ENCODE measurements at regions not wholly inside any gene's neighbourhood (a gene's known extent, or its start where the extent isn't known, plus 50 kb on each side); places are given as distances from the start of the nearest gene placed in this dataset.

DNA sequence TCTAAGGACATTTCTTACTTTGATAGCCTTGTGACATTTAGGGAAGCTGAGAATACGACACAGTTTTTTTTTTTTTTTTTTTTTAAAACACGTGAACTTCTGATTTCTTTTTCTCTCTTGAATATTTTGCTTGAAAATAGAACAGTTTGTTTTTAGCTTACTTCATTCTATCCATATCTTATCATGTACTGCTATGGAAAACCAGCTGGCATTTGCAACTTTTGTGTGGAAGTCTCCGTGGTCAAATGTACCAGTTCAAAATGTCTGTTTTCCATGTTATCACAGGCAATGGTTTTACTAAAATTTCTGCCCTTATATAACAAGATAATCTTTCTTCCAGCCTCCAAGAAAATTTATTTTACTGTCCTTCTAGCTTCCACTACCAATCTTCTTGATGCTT is 821.6 kb downstream of the DNAJB9 start:
- no peak overlapping the region for H3K4me2 ChIP-seq (ENCODE audit: low read depth, low read length)
- no peak overlapping the region for H3K23ac ChIP-seq (ENCODE audit: low read depth, low read length)
- H3K36me3 ChIP-seq (ENCODE audit: control insufficient read depth, insufficient read depth, low read length): no peaks in the 10 kb centered on the region
- H3K56ac ChIP-seq (ENCODE audit: extremely low read depth, insufficient read depth, low read length): no peak overlapping the region
- H2BK120ac ChIP-seq (ENCODE audit: low read depth, low read length): no peak overlapping the region
- WGBS, 2 experiments (ENCODE audit: extremely low coverage in 2 of 2, insufficient read length in 1 of 2): no CpG with 5 or more reads among the region's 3 CpGs
- no peak for DNase-seq
- H4K91ac ChIP-seq (ENCODE audit: insufficient read depth, low read depth, low read length): no peak overlapping the region
- H3K79me1 ChIP-seq (ENCODE audit: low read depth in 1 of 2, low read length in 2 of 2): no peaks in the 10 kb centered on the region
- ATAC-seq (ENCODE audit: low read depth): no peak
- ChIA-PET CTCF (no interaction called here), POLR2A (ENCODE audit: unreplicated experiment) (no interaction called here)
- intact Hi-C loops (cut with micrococcal nuclease) (no loop called here), in situ Hi-C loops (cut with MboI; ENCODE audit: low sequenced_read_pairs) (no loop called here), dilution Hi-C loops (cut with HindIII; ENCODE audit: low sequenced_read_pairs, unreplicated experiment) (no loop called here)
- no peak overlapping the region for H3K9ac ChIP-seq (ENCODE audit: low read depth, low read length)
- H3K27me3 ChIP-seq (ENCODE audit: control insufficient read depth, insufficient read depth, low read length): no peaks in the 10 kb centered on the region
- no peak overlapping the region for H2AK5ac ChIP-seq (ENCODE audit: low read depth, low read length)
- no peak overlapping the region for H3K4ac ChIP-seq (ENCODE audit: low read depth, low read length)
- no peak overlapping the region for H4K5ac ChIP-seq (ENCODE audit: low read depth, low read length)
- no peak overlapping the region for H2AK9ac ChIP-seq (replicated peaks; ENCODE audit: low read depth, low read length, poor library complexity)
- H3K14ac ChIP-seq (replicated peaks; ENCODE audit: low read depth, low read length): no peak overlapping the region
- H4K8ac ChIP-seq (ENCODE audit: low read depth in 2 of 2, low read length in 2 of 2): no peak overlapping the region
- H3K27ac ChIP-seq (ENCODE audit: insufficient read depth, low read length): no peak overlapping the region
- H3K9me1 ChIP-seq (ENCODE audit: insufficient read depth, low read length): no peaks in the 10 kb centered on the region
- H3K4me1 ChIP-seq (ENCODE audit: control insufficient read depth, insufficient read depth, low read length): no peaks in the 10 kb centered on the region
- BruUV-seq (replicated peaks): no TSS peak
- no peak overlapping the region for H2BK15ac ChIP-seq (ENCODE audit: low read depth, low read length)
- no peak overlapping the region for H2BK5ac ChIP-seq (ENCODE audit: low read depth, low read length, poor library complexity, severe bottlenecking)
- no peaks in the 10 kb centered on the region for H4K20me1 ChIP-seq (ENCODE audit: insufficient read depth, low read length)
- H3K4me3 ChIP-seq (ENCODE audit: insufficient read depth, low read depth, low read length): no peak overlapping the region
- no peak for TF ChIP-seq FOS (IDR thresholded peaks at IDR 0.05; ENCODE audit: low read depth, low read length)
- no peak for TF ChIP-seq CEBPB (IDR thresholded peaks at IDR 0.05; ENCODE audit: low read depth, low read length)
- TF ChIP-seq BHLHE40 (IDR thresholded peaks at IDR 0.05; ENCODE audit: low read depth, low read length): no peak
- TF ChIP-seq CHD1 (IDR thresholded peaks at IDR 0.05; ENCODE audit: low read depth, low read length): no peak
- no peak for TF ChIP-seq SMC3 (IDR thresholded peaks at IDR 0.05; ENCODE audit: low read depth, low read length)
- TF ChIP-seq, protein P1, sequence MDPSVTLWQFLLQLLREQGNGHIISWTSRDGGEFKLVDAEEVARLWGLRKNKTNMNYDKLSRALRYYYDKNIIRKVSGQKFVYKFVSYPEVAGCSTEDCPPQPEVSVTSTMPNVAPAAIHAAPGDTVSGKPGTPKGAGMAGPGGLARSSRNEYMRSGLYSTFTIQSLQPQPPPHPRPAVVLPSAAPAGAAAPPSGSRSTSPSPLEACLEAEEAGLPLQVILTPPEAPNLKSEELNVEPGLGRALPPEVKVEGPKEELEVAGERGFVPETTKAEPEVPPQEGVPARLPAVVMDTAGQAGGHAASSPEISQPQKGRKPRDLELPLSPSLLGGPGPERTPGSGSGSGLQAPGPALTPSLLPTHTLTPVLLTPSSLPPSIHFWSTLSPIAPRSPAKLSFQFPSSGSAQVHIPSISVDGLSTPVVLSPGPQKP (IDR thresholded peaks at IDR 0.05; ENCODE audit: borderline replicate concordance, low read depth, low read length): no peak
- no peak for TF ChIP-seq MAFK (IDR thresholded peaks at IDR 0.05; ENCODE audit: low read depth, low read length)
- TF ChIP-seq USF2 (IDR thresholded peaks at IDR 0.05; ENCODE audit: low read depth, low read length): no peak
- TF ChIP-seq RCOR1 (IDR thresholded peaks at IDR 0.05; ENCODE audit: insufficient replicate concordance, low read length): no peak
- TF ChIP-seq RFX5 (IDR thresholded peaks at IDR 0.05; ENCODE audit: low read depth, low read length): no peak
- no peak for TF ChIP-seq RAD21 (IDR thresholded peaks at IDR 0.05; ENCODE audit: low read length)
- TF ChIP-seq MAZ (IDR thresholded peaks at IDR 0.05; ENCODE audit: borderline replicate concordance, low read depth, low read length): no peak
- no peak for TF ChIP-seq NFE2L2 (IDR thresholded peaks at IDR 0.05; ENCODE audit: low read depth, low read length)
- H2BK20ac ChIP-seq (ENCODE audit: low read depth, low read length): no peak overlapping the region
- no peak overlapping the region for H3K18ac ChIP-seq (ENCODE audit: low read depth, low read length)
- no peak overlapping the region for H2AFZ ChIP-seq (replicated peaks; ENCODE audit: low read length, poor library complexity)
- peaks cover 12% of the 10 kb centered on the region for H3K9me3 ChIP-seq (ENCODE audit: control insufficient read depth, insufficient read depth, low read length)
